ENCODE measurements at regions not wholly inside any gene's neighbourhood (a gene's known extent, or its start where the extent isn't known, plus 50 kb on each side); places are given as distances from the start of the nearest gene placed in this dataset.

- TF ChIP-seq POLR2AphosphoS5 (IDR thresholded peaks at IDR 0.05), result no peak
- TF ChIP-seq CTCF (IDR thresholded peaks at IDR 0.05), result no peak
These were observed 175.8 kb downstream of the ZNF248 start for GRCh38 chr10:37681617-37681999.
